ENCODE measurements at regions not wholly inside any gene's neighbourhood (a gene's known extent, or its start where the extent isn't known, plus 50 kb on each side); places are given as distances from the start of the nearest gene placed in this dataset.

DNA sequence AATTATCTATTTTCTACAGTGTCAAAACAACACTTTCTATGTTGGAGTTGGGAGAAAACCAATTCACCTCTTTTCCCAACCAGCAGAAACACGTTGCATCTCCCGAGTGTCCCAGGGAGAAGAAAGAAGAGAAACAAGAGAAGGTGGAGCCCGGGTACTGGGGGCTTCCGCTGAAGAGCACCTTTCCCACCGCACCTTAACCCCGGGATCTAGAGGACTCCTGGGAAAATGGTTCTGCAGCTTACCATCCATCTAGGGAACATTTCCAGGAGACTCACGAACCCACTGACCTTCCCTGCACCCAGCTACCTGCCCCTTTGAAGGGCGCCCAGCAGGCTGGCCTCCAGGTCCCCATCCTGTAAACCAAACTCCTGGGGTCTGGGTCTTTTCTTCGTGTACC, 346.8 kb downstream of the TCERG1L start:
- dilution Hi-C loops (cut with MboI; ENCODE audit: extremely low pct_ligation_motif_present, low sequenced_read_pairs) = no loop called here
- H4K20me1 ChIP-seq (ENCODE audit: control insufficient read depth, extremely low read depth, insufficient read depth, low read length) = no peaks in the 10 kb centered on the region

DNA sequence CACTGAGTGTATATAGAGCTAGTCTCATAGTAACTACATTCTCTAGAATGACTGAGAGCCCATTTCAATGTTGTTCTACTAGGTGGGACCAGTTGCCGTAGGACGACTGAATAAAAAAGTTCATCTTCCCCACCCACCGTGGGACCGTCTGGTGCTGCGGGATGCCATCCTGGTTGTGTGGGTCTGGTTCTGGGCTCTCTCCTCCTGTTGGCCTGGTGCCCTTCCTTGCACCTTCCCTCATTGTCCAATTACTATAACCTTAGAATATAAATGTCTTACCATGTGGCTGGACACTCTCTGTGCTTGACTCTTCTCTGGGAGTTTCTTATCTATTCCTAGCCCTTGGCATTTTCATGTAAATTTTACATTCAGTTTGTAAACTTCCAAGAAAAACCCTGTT, 344.4 kb downstream of the TCERG1L start:
- Histone ChIP-seq H3K79me2 (ENCODE audit: control insufficient read depth, insufficient read depth, low read length) (no peaks in the 10 kb centered on the region), H4K20me1 (ENCODE audit: control insufficient read depth, extremely low read depth, insufficient read depth, low read length) (no peaks in the 10 kb centered on the region), H3K36me3 (ENCODE audit: control insufficient read depth in 2 of 2, extremely low read depth in 1 of 2, insufficient read depth in 2 of 2, low read length in 2 of 2) (no peaks in the 10 kb centered on the region), H3K4me3 (ENCODE audit: control insufficient read depth in 2 of 3, extremely low read depth in 1 of 3, insufficient read depth in 2 of 3, low read depth in 1 of 3, low read length in 3 of 3) (no peak overlapping the region), H3K4me2 (ENCODE audit: control insufficient read depth, extremely low read depth, insufficient read depth, low read depth, low read length) (no peak overlapping the region), H3K27ac (ENCODE audit: control insufficient read depth, insufficient read depth, low read length) (no peak overlapping the region), H3K4me1 (ENCODE audit: control insufficient read depth, extremely low read depth, insufficient read depth, low read length) (no peaks in the 10 kb centered on the region), H3K9me1 (ENCODE audit: control insufficient read depth, extremely low read depth, insufficient read depth, low read length) (no peaks in the 10 kb centered on the region), H3K27me3 (ENCODE audit: control insufficient read depth, extremely low read depth, insufficient read depth, low read length) (no peaks in the 10 kb centered on the region), H3K9ac (ENCODE audit: control insufficient read depth, extremely low read depth, insufficient read depth, low read length) (no peak overlapping the region), H3K9me3 (ENCODE audit: control insufficient read depth, low read depth, low read length) (peaks cover 6% of the 10 kb centered on the region), H2AFZ (ENCODE audit: control insufficient read depth, low read length) (no peak overlapping the region)
- TF ChIP-seq EZH2 (IDR thresholded peaks at IDR 0.05; ENCODE audit: low read length) = no peak
- dilution Hi-C loops (cut with MboI; ENCODE audit: extremely low pct_ligation_motif_present, low sequenced_read_pairs) = no loop called here
- DNase-seq (ENCODE audit: low read depth, low spot score) (no peak), FAIRE-seq (no peak)

More for the DNA sequence above, 346.8 kb downstream of the TCERG1L start:
- H3K27ac ChIP-seq (ENCODE audit: control insufficient read depth, insufficient read depth, low read length) = no peak overlapping the region
- H3K4me1 ChIP-seq (ENCODE audit: control insufficient read depth, extremely low read depth, insufficient read depth, low read length) = no peaks in the 10 kb centered on the region
- H3K36me3 ChIP-seq (ENCODE audit: control insufficient read depth in 2 of 2, extremely low read depth in 1 of 2, insufficient read depth in 2 of 2, low read length in 2 of 2) = no peaks in the 10 kb centered on the region
- H3K9ac ChIP-seq (ENCODE audit: control insufficient read depth, extremely low read depth, insufficient read depth, low read length) = no peak overlapping the region
- no peak for DNase-seq (ENCODE audit: low read depth, low spot score)
- no peak for TF ChIP-seq EZH2 (IDR thresholded peaks at IDR 0.05; ENCODE audit: low read length)
- FAIRE-seq = no peak
- no peak overlapping the region for H3K4me3 ChIP-seq (ENCODE audit: control insufficient read depth in 2 of 3, extremely low read depth in 1 of 3, insufficient read depth in 2 of 3, low read depth in 1 of 3, low read length in 3 of 3)
- H3K9me3 ChIP-seq (ENCODE audit: control insufficient read depth, low read depth, low read length) = peaks cover 9% of the 10 kb centered on the region
- H3K4me2 ChIP-seq (ENCODE audit: control insufficient read depth, extremely low read depth, insufficient read depth, low read depth, low read length) = no peak overlapping the region
- H2AFZ ChIP-seq (ENCODE audit: control insufficient read depth, low read length) = no peak overlapping the region
- no peaks in the 10 kb centered on the region for H3K27me3 ChIP-seq (ENCODE audit: control insufficient read depth, extremely low read depth, insufficient read depth, low read length)
- H3K79me2 ChIP-seq (ENCODE audit: control insufficient read depth, insufficient read depth, low read length) = no peaks in the 10 kb centered on the region
- no peaks in the 10 kb centered on the region for H3K9me1 ChIP-seq (ENCODE audit: control insufficient read depth, extremely low read depth, insufficient read depth, low read length)

DNA sequence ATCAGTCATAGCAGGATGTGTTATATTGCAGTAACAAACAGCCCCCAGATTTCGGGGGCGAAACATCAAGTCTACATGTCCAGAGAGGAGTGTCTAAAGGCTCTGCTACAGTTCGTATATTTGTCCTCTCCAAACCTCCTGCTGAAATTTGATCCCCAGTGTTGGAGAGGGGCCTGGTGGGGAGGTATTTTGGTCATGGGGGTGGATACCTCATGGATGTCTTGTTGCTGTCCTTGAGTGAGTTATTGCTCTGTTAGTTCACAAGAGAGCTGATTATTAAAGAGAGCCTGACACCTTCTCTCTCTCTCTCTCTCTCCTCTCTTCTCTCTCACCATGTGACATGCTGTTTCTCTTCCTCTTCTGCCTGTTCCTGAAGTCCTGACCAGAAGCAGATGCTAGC, 343.7 kb downstream of the TCERG1L start:
- TF ChIP-seq, protein P1, sequence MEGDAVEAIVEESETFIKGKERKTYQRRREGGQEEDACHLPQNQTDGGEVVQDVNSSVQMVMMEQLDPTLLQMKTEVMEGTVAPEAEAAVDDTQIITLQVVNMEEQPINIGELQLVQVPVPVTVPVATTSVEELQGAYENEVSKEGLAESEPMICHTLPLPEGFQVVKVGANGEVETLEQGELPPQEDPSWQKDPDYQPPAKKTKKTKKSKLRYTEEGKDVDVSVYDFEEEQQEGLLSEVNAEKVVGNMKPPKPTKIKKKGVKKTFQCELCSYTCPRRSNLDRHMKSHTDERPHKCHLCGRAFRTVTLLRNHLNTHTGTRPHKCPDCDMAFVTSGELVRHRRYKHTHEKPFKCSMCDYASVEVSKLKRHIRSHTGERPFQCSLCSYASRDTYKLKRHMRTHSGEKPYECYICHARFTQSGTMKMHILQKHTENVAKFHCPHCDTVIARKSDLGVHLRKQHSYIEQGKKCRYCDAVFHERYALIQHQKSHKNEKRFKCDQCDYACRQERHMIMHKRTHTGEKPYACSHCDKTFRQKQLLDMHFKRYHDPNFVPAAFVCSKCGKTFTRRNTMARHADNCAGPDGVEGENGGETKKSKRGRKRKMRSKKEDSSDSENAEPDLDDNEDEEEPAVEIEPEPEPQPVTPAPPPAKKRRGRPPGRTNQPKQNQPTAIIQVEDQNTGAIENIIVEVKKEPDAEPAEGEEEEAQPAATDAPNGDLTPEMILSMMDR (optimal IDR thresholded peaks at IDR 0.05 in 1 of 3, IDR thresholded peaks at IDR 0.05 in 1 of 3, conservative IDR thresholded peaks at IDR 0.05 in 1 of 3; ENCODE audit: extremely low read depth in 1 of 3, insufficient read depth in 2 of 3, low read length in 3 of 3) = no peak
- TF ChIP-seq EZH2 (IDR thresholded peaks at IDR 0.05; ENCODE audit: low read length) = no peak
- Histone ChIP-seq H3K27ac (ENCODE audit: control insufficient read depth, insufficient read depth, low read length) (no peak overlapping the region), H3K36me3 (ENCODE audit: control insufficient read depth in 2 of 2, extremely low read depth in 1 of 2, insufficient read depth in 2 of 2, low read length in 2 of 2) (no peaks in the 10 kb centered on the region), H3K4me2 (ENCODE audit: control insufficient read depth, extremely low read depth, insufficient read depth, low read depth, low read length) (no peak overlapping the region), H3K79me2 (ENCODE audit: control insufficient read depth, insufficient read depth, low read length) (no peaks in the 10 kb centered on the region), H3K27me3 (ENCODE audit: control insufficient read depth, extremely low read depth, insufficient read depth, low read length) (no peaks in the 10 kb centered on the region), H3K9ac (ENCODE audit: control insufficient read depth, extremely low read depth, insufficient read depth, low read length) (no peak overlapping the region), H2AFZ (ENCODE audit: control insufficient read depth, low read length) (no peak overlapping the region), H3K9me1 (ENCODE audit: control insufficient read depth, extremely low read depth, insufficient read depth, low read length) (no peaks in the 10 kb centered on the region), H3K4me1 (ENCODE audit: control insufficient read depth, extremely low read depth, insufficient read depth, low read length) (no peaks in the 10 kb centered on the region), H3K9me3 (ENCODE audit: control insufficient read depth, low read depth, low read length) (peaks cover 4% of the 10 kb centered on the region), H4K20me1 (ENCODE audit: control insufficient read depth, extremely low read depth, insufficient read depth, low read length) (no peaks in the 10 kb centered on the region), H3K4me3 (ENCODE audit: control insufficient read depth in 2 of 3, extremely low read depth in 1 of 3, insufficient read depth in 2 of 3, low read depth in 1 of 3, low read length in 3 of 3) (no peak overlapping the region)
- dilution Hi-C loops (cut with MboI; ENCODE audit: extremely low pct_ligation_motif_present, low sequenced_read_pairs) = no loop called here
- FAIRE-seq (no peak), DNase-seq (ENCODE audit: low read depth, low spot score) (no peak)
